AG10803 (cell line): ENCODE measurements at regions not wholly inside any gene's neighbourhood (a gene's known extent, or its start where the extent isn't known, plus 50 kb on each side); places are given as distances from the start of the nearest gene placed in this dataset.
A peak's percentile ranks its signal among the peaks of the same experiment; 100 is the strongest.

Source experiments
- DNase-seq: peaks from one replicate; pipeline ENCODE4 v3.0.0; 2010; ENCODE audit warnings: low read depth
- H3K4me3 ChIP-seq: 2 replicates; pipeline ENCODE4 v1.5.1; 2011; ENCODE audit warnings: mild to moderate bottlenecking, low read length, control low read depth
- TF ChIP-seq, protein P1 (sequence below): conservative IDR thresholded peaks from 2 replicates; pipeline ENCODE4 v1.5.1; 2011; ENCODE audit warnings: mild to moderate bottlenecking, low read length, control low read depth, inconsistent platforms

DNA sequence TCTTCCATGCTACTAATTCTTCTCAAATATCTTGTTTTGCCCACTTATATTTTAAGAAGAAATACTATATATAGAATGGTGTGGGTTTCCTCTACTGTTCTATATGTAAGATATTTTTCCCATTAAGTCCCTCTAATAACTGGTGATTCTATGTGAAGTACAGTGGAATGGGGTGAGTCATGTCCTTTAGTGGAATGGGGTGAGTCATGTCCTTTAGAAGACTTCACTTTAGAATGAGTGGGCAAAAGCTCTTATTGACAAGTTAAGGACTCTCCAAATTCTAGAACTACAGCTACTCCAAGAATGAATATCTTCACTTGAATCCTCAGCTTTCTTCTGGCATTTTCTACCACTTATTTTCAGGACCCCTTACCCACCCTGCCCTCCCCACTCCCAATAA is 349.9 kb downstream of the ETNK1 start:
- peak; percentile 81 for DNase-seq
- no peak overlapping the region for H3K4me3 ChIP-seq
- TF ChIP-seq, protein P1, sequence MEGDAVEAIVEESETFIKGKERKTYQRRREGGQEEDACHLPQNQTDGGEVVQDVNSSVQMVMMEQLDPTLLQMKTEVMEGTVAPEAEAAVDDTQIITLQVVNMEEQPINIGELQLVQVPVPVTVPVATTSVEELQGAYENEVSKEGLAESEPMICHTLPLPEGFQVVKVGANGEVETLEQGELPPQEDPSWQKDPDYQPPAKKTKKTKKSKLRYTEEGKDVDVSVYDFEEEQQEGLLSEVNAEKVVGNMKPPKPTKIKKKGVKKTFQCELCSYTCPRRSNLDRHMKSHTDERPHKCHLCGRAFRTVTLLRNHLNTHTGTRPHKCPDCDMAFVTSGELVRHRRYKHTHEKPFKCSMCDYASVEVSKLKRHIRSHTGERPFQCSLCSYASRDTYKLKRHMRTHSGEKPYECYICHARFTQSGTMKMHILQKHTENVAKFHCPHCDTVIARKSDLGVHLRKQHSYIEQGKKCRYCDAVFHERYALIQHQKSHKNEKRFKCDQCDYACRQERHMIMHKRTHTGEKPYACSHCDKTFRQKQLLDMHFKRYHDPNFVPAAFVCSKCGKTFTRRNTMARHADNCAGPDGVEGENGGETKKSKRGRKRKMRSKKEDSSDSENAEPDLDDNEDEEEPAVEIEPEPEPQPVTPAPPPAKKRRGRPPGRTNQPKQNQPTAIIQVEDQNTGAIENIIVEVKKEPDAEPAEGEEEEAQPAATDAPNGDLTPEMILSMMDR, result no peak

- no peak overlapping the region for H3K4me3 ChIP-seq
- TF ChIP-seq, protein P1, result no peak
- DNase-seq, result peak; percentile 98
These were observed 354.0 kb downstream of the ETNK1 start for GRCh38 chr12:22978962-22979361.

GRCh38 chr12:22979854-22980469 is 355.0 kb downstream of the ETNK1 start:
- TF ChIP-seq, protein P1, result no peak
- DNase-seq, result no peak
- no peak overlapping the region for H3K4me3 ChIP-seq

DNA sequence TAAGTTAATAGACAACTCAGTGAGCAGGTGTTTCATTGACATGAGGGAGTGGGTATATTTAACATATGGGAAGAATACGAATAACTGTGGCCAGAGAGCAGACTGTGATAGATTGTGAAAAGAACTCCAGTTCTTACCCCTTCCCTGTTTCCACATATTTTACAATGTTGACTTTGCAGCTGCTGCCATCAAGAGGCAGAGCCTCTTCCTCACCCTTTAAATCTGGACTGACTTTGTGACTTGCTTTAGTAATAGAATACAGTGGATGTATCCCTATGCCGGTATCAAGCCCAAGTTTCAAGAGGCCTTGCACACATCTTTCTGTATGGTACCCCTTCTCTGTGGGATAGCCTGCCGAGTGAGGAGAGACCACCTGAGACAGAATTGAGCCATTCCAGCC is 356.7 kb downstream of the ETNK1 start:
- DNase-seq, result peak; percentile 57
- H3K4me3 ChIP-seq, result no peak overlapping the region
- TF ChIP-seq, protein P1, result peak; percentile 56

DNA sequence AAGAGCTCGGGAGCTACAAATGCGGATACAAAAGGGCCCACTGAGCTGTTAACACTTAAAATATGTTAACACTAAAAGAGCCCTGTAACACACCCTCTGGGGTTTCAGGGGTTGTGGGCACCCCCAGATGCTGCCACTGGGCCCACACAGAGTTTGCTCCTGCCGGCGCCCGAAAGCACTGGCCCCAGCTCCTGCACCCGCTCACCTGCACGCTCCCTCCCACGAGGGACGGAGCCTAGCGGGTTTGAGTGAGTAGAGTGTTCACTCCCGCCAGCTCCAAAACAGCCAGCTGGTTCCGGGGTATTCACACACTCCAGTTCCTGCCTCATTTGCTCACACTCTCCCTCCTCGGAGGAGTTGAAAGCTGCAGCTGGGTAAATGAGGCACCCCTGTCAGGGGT is 357.7 kb downstream of the ETNK1 start:
- no peak overlapping the region for H3K4me3 ChIP-seq
- TF ChIP-seq, protein P1, result no peak
- no peak for DNase-seq

DNA sequence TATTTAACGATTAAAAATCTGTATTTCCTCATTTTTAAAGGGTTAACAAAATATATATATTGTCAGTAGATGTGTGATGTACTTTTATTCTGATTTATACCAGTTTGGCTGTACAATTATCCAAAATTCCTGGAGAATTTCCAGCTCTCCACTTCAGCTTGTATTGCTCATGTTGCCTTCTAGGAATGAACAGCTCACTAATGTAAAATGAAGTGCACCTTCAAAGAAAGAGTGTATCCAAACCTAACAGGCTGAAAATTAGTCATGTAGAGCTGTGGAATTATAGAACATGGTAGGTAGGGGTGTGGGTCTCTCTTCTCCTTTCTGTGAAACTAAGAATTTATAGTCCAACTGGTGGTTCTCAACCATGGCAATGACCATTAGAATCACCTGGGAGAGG is 362.0 kb downstream of the ETNK1 start:
- no peak for DNase-seq
- H3K4me3 ChIP-seq, result no peak overlapping the region
- TF ChIP-seq, protein P1, result no peak

GRCh38 chr12:22990501-22990900 is 365.5 kb downstream of the ETNK1 start:
- TF ChIP-seq, protein P1, result no peak
- no peak overlapping the region for H3K4me3 ChIP-seq
- DNase-seq, result peak; percentile 63
